Adrenal gland (tissue), 5 donors: ENCODE measurements at regions not wholly inside any gene's neighbourhood (a gene's known extent, or its start where the extent isn't known, plus 50 kb on each side); places are given as distances from the start of the nearest gene placed in this dataset.

Experiments used
- POLR2A ChIP-seq, 2 donors: fragments of 450-650 bp; IDR thresholded peaks; one replicate each; pipeline ENCODE4 v1.6.1; 2017; ENCODE audit warnings: antibody characterized with exemption in 2 of 2, mild to moderate bottlenecking in 2 of 2, moderate library complexity in 1 of 2
- TF ChIP-seq, protein P1 (sequence below), 6 experiments: fragments of 450-650 bp in 4 of 6; fragments of 200-600 bp in 2 of 6; sonication (generic) in 1 of 6; IDR thresholded peaks; 1 replicate in 5 of 6; 2 replicates in 1 of 6; pipeline versions ENCODE4 v1.5.1 to v1.8.0; 2016 to 2021; ENCODE audit warnings: antibody characterized with exemption in 6 of 6, mild to moderate bottlenecking in 2 of 6, moderate library complexity in 1 of 6
- donor health status: DM: no; HTN: no; CAD: no.

DNA sequence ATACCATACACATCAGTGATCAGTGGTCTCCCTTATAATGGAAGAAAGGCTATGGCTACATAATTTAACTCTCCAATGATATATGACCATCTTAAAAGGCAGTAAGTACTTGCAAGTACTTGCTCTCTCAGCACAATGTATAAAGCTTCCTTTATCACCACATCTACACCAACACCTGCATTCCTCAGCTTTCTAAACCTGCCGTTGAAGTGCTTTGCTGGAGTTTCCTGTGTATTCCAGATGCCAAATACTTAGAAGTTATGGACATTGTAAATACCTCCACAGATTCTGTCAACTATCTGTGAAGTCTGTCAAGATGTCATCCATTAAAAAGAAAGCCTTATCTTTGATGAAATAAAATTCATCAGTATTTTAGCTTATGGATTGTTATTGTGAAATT, 335.0 kb upstream of the GALNTL6 start:
- TF ChIP-seq, protein P1, sequence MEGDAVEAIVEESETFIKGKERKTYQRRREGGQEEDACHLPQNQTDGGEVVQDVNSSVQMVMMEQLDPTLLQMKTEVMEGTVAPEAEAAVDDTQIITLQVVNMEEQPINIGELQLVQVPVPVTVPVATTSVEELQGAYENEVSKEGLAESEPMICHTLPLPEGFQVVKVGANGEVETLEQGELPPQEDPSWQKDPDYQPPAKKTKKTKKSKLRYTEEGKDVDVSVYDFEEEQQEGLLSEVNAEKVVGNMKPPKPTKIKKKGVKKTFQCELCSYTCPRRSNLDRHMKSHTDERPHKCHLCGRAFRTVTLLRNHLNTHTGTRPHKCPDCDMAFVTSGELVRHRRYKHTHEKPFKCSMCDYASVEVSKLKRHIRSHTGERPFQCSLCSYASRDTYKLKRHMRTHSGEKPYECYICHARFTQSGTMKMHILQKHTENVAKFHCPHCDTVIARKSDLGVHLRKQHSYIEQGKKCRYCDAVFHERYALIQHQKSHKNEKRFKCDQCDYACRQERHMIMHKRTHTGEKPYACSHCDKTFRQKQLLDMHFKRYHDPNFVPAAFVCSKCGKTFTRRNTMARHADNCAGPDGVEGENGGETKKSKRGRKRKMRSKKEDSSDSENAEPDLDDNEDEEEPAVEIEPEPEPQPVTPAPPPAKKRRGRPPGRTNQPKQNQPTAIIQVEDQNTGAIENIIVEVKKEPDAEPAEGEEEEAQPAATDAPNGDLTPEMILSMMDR (IDR thresholded peaks at IDR 0.05), result no peak
- TF ChIP-seq POLR2A (IDR thresholded peaks at IDR 0.05), result no peak
